ENCODE measurements at regions not wholly inside any gene's neighbourhood (a gene's known extent, or its start where the extent isn't known, plus 50 kb on each side); places are given as distances from the start of the nearest gene placed in this dataset.

DNA sequence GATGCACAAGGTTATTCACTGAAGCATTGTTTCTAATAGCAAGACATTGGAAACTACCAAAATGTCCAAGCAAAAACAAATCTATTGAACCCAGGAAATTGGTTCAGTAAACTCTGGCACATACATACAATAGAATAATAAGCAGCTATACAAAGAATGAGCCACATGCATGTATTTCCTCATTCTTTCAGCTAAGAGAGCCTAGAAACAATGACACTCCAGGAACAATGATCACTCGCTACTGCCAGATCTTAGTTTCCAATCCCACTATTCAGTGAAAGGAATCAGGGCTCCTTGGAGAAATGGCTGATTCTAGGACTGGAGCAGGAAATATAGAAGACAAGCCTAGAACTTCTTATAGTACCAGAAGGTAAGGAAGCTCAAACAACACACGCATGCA is 221.9 kb upstream of the AGAP1 start:
- TF ChIP-seq, protein P1, sequence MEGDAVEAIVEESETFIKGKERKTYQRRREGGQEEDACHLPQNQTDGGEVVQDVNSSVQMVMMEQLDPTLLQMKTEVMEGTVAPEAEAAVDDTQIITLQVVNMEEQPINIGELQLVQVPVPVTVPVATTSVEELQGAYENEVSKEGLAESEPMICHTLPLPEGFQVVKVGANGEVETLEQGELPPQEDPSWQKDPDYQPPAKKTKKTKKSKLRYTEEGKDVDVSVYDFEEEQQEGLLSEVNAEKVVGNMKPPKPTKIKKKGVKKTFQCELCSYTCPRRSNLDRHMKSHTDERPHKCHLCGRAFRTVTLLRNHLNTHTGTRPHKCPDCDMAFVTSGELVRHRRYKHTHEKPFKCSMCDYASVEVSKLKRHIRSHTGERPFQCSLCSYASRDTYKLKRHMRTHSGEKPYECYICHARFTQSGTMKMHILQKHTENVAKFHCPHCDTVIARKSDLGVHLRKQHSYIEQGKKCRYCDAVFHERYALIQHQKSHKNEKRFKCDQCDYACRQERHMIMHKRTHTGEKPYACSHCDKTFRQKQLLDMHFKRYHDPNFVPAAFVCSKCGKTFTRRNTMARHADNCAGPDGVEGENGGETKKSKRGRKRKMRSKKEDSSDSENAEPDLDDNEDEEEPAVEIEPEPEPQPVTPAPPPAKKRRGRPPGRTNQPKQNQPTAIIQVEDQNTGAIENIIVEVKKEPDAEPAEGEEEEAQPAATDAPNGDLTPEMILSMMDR (IDR thresholded peaks at IDR 0.05; ENCODE audit: low read depth, low read length, poor library complexity, severe bottlenecking), result no peak
- no peak for TF ChIP-seq EZH2phosphoT487 (IDR thresholded peaks at IDR 0.05; ENCODE audit: borderline replicate concordance, low read length)
- Histone ChIP-seq H3K27ac (ENCODE audit: low read depth, low read length) (no peak overlapping the region), H3K4me3 (ENCODE audit: low read length) (no peak overlapping the region), H3K9me2 (replicated peaks; ENCODE audit: control insufficient read depth, low read length) (no peaks in the 10 kb centered on the region), H3K4me2 (ENCODE audit: low read length) (no peak overlapping the region), H4K20me1 (ENCODE audit: control insufficient read depth, insufficient read depth, low read depth, low read length) (no peaks in the 10 kb centered on the region), H3F3A (ENCODE audit: control insufficient read depth, insufficient read depth) (no peaks in the 10 kb centered on the region), H3K36me3 (ENCODE audit: control insufficient read depth, low read length) (no peaks in the 10 kb centered on the region), H3K27me3 (ENCODE audit: control insufficient read depth, low read length) (no peaks in the 10 kb centered on the region), H3K4me1 (ENCODE audit: control insufficient read depth, low read length) (no peaks in the 10 kb centered on the region), H3K9me3 (ENCODE audit: control insufficient read depth, insufficient read depth, low read length) (no peaks in the 10 kb centered on the region), H3K79me2 (ENCODE audit: control insufficient read depth, low read length) (no peaks in the 10 kb centered on the region)

DNA sequence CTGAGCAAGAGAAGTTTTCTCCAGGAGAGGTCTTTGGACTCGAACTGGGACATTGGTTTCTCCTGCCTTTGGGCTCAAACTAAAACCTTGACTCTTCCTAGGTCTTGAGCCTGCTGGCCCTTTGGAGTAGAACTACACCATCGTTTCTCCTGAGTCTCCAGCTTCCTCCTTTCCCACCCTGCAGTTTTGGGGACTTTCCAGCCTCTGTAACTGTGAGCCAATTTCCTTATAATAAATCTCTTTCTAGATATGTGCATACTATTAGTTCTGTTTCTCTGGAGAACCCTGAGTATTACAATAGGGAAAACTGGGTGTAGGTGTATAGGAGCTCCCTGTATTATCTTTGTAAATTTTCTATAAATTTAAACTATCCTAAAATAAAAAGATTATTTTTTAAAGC is 219.8 kb upstream of the AGAP1 start:
- H3K4me2 ChIP-seq (ENCODE audit: low read length), result no peak overlapping the region
- no peaks in the 10 kb centered on the region for H3K9me2 ChIP-seq (replicated peaks; ENCODE audit: control insufficient read depth, low read length)
- H3K36me3 ChIP-seq (ENCODE audit: control insufficient read depth, low read length), result no peaks in the 10 kb centered on the region
- H3K27me3 ChIP-seq (ENCODE audit: control insufficient read depth, low read length), result no peaks in the 10 kb centered on the region
- H3K9me3 ChIP-seq (ENCODE audit: control insufficient read depth, insufficient read depth, low read length), result no peaks in the 10 kb centered on the region
- H3K79me2 ChIP-seq (ENCODE audit: control insufficient read depth, low read length), result no peaks in the 10 kb centered on the region
- H4K20me1 ChIP-seq (ENCODE audit: control insufficient read depth, insufficient read depth, low read depth, low read length), result no peaks in the 10 kb centered on the region
- TF ChIP-seq EZH2phosphoT487 (IDR thresholded peaks at IDR 0.05; ENCODE audit: borderline replicate concordance, low read length), result no peak
- H3K4me3 ChIP-seq (ENCODE audit: low read length), result no peak overlapping the region
- H3K27ac ChIP-seq (ENCODE audit: low read depth, low read length), result no peak overlapping the region
- no peaks in the 10 kb centered on the region for H3K4me1 ChIP-seq (ENCODE audit: control insufficient read depth, low read length)
- no peaks in the 10 kb centered on the region for H3F3A ChIP-seq (ENCODE audit: control insufficient read depth, insufficient read depth)

DNA sequence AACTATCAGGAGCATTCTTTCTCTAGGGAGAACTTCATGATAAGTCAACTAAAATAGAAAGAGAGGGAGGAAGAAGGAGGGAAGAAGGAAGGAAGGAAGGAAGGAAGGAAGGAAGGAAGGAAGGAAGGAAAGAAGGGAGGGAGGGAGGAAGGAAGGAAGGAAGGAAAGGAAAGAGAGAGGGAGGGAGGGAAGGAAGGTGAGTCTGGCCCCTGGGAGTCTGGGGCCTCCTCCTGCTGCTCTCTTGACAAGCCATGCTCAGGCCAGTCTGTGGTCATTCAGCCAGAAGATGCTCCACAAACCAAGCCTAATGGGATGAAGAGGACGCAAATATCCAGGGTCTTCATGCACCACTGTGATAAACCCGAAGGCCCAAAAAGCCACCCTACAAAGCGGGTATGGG is 216.4 kb upstream of the AGAP1 start:
- no peak overlapping the region for H3K4me3 ChIP-seq (ENCODE audit: low read length)
- no peaks in the 10 kb centered on the region for H3K36me3 ChIP-seq (ENCODE audit: control insufficient read depth, low read length)
- no peaks in the 10 kb centered on the region for H3K4me1 ChIP-seq (ENCODE audit: control insufficient read depth, low read length)
- TF ChIP-seq, protein P1 (IDR thresholded peaks at IDR 0.05; ENCODE audit: low read depth, low read length, poor library complexity, severe bottlenecking), result no peak
- no peak for TF ChIP-seq EZH2phosphoT487 (IDR thresholded peaks at IDR 0.05; ENCODE audit: borderline replicate concordance, low read length)
- H3F3A ChIP-seq (ENCODE audit: control insufficient read depth, insufficient read depth), result no peaks in the 10 kb centered on the region
- H3K27ac ChIP-seq (ENCODE audit: low read depth, low read length), result no peak overlapping the region
- no peak overlapping the region for H3K4me2 ChIP-seq (ENCODE audit: low read length)
- H3K27me3 ChIP-seq (ENCODE audit: control insufficient read depth, low read length), result no peaks in the 10 kb centered on the region
- H3K9me2 ChIP-seq (replicated peaks; ENCODE audit: control insufficient read depth, low read length), result no peaks in the 10 kb centered on the region
- H3K79me2 ChIP-seq (ENCODE audit: control insufficient read depth, low read length), result no peaks in the 10 kb centered on the region
- H4K20me1 ChIP-seq (ENCODE audit: control insufficient read depth, insufficient read depth, low read depth, low read length), result no peaks in the 10 kb centered on the region
- H3K9me3 ChIP-seq (ENCODE audit: control insufficient read depth, insufficient read depth, low read length), result no peaks in the 10 kb centered on the region

DNA sequence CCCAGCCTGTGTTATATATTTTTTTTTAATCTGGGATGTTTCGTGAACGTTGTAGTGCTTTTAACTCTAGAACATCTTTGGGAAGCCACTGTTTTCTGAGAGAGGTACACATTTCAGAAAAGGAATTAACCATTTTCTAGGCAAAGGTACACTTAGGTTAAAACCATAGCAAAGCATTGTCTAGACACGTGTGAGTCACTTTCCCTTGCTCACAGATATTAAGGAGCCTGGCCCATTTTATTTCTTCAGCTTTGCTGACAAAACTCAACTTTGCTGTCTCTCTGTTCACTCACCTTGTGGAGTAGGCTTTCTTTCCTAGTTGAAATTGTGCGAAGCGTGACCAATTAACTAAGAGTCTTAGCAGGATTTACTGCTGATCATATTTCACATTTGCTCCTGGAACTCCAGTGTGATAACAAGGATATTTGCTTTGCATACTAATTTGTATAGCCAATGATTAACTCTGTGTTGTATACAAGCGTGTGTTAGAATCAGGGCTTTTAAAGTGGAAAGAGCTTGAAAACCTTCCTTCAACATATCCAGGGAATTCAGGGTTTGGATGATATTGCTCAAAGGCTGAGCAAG is 215.0 kb upstream of the AGAP1 start:
- Histone ChIP-seq H3K9me2 (replicated peaks; ENCODE audit: control insufficient read depth, low read length) (no peaks in the 10 kb centered on the region), H3F3A (ENCODE audit: control insufficient read depth, insufficient read depth) (no peaks in the 10 kb centered on the region), H3K27me3 (ENCODE audit: control insufficient read depth, low read length) (no peaks in the 10 kb centered on the region), H3K27ac (ENCODE audit: low read depth, low read length) (no peak overlapping the region), H3K4me1 (ENCODE audit: control insufficient read depth, low read length) (no peaks in the 10 kb centered on the region), H3K9me3 (ENCODE audit: control insufficient read depth, insufficient read depth, low read length) (no peaks in the 10 kb centered on the region), H3K36me3 (ENCODE audit: control insufficient read depth, low read length) (no peaks in the 10 kb centered on the region), H3K79me2 (ENCODE audit: control insufficient read depth, low read length) (no peaks in the 10 kb centered on the region), H3K4me3 (ENCODE audit: low read length) (no peak overlapping the region), H4K20me1 (ENCODE audit: control insufficient read depth, insufficient read depth, low read depth, low read length) (no peaks in the 10 kb centered on the region), H3K4me2 (ENCODE audit: low read length) (no peak overlapping the region)
- no peak for TF ChIP-seq EZH2phosphoT487 (IDR thresholded peaks at IDR 0.05; ENCODE audit: borderline replicate concordance, low read length)
- TF ChIP-seq, protein P1 (IDR thresholded peaks at IDR 0.05; ENCODE audit: low read depth, low read length, poor library complexity, severe bottlenecking), result no peak

Data from DOHH2 (cell line).